ENCODE measurements at regions not wholly inside any gene's neighbourhood (a gene's known extent, or its start where the extent isn't known, plus 50 kb on each side); places are given as distances from the start of the nearest gene placed in this dataset.
A peak's percentile ranks its signal among the peaks of the same experiment; 100 is the strongest.

DNA sequence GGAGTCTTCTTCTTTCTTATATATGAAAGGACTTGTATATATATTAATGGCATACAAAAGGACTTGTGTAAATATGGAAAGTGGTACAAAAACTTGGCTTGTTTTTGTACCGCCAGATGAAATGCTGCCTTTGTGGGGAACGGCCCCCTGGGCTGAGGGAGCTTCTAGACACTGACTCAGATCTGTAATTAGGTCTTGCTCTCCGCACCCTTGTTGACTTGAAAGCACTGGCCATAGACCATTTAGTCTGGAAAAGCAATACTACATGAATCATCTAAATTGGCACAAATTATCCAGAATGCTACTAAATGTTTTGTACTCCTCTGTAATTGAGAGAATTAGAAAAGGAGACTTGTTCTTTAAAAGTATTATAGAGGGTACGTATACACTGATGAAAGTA lies 399.9 kb upstream of the RGS6 start:
- H2AK5ac ChIP-seq (ENCODE audit: low read length), result no peak overlapping the region
- H2BK120ac ChIP-seq (ENCODE audit: insufficient read depth, low read length, poor library complexity), result no peak overlapping the region
- no peaks in the 10 kb centered on the region for H3K9me3 ChIP-seq (ENCODE audit: insufficient read depth, low read depth, low read length)
- no peak overlapping the region for H3K27ac ChIP-seq (ENCODE audit: low read depth, low read length)
- no peak overlapping the region for H3K4me2 ChIP-seq (ENCODE audit: low read length)
- no peak overlapping the region for H2BK12ac ChIP-seq (ENCODE audit: low read length)
- peaks cover 0 to 4% of the 10 kb centered on the region in 2 experiments for H3K36me3 ChIP-seq (ENCODE audit: control insufficient read depth in 1 of 2, insufficient read depth in 2 of 2, low read length in 2 of 2)
- H3K9ac ChIP-seq (ENCODE audit: low read length), result no peak overlapping the region
- no peak overlapping the region for H3K18ac ChIP-seq (ENCODE audit: low read length)
- H3K79me2 ChIP-seq (ENCODE audit: control insufficient read depth, insufficient read depth, low read length, poor library complexity), result no peaks in the 10 kb centered on the region
- no peak overlapping the region for H2AFZ ChIP-seq (ENCODE audit: insufficient read depth, low read length, poor library complexity)
- no peak overlapping the region for H3K4me3 ChIP-seq (ENCODE audit: low read depth, low read length)
- no peak for DNase-seq
- no CpG with 5 or more reads among the region's 4 CpGs for WGBS (ENCODE audit: extremely low coverage, insufficient coverage, insufficient read length)
- no peak overlapping the region for H2BK5ac ChIP-seq (ENCODE audit: low read depth, low read length, poor library complexity)
- H3K4me1 ChIP-seq (ENCODE audit: control insufficient read depth in 1 of 2, insufficient read depth in 2 of 2, low read length in 2 of 2), result no peaks in the 10 kb centered on the region
- no peak overlapping the region for H4K8ac ChIP-seq (ENCODE audit: low read depth, low read length)
- H3K23ac ChIP-seq (ENCODE audit: low read length), result no peak overlapping the region
- no peak overlapping the region for H3K14ac ChIP-seq (ENCODE audit: low read length)
- H4K91ac ChIP-seq (ENCODE audit: low read depth, low read length), result no peak overlapping the region
- H4K12ac ChIP-seq (ENCODE audit: low read depth, low read length), result no peak overlapping the region
- H3K27me3 ChIP-seq (ENCODE audit: insufficient read depth, low read length), result no peaks in the 10 kb centered on the region
- no peak overlapping the region for H3K4ac ChIP-seq (ENCODE audit: low read depth, low read length)
- no peaks in the 10 kb centered on the region for H3K79me1 ChIP-seq (ENCODE audit: low read length)

DNA sequence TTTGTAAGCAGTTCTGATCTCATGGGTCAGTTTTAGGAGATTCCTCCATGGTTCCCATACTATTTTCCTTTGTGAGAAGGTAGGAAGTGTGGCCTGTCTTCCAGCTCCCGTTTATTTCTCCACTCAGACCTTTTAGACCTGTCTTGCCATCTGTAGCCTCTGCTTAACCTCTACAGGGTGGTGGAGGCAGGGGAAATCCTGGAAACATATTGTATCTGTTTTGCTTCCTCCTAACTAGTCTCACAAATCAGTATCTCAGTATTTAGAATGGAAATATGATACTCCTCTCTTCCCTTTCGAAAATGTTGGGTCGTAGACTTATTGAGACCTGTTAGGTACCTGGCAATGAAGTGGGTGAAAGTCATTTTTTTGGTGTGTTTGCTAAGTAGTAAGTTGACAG lies 399.4 kb upstream of the RGS6 start:
- H3K27ac ChIP-seq (ENCODE audit: low read depth, low read length), result peak overlapping the region; percentile 16
- no peak overlapping the region for H3K4me3 ChIP-seq (ENCODE audit: low read depth, low read length)
- no peak overlapping the region for H2BK12ac ChIP-seq (ENCODE audit: low read length)
- no peaks in the 10 kb centered on the region for H3K79me2 ChIP-seq (ENCODE audit: control insufficient read depth, insufficient read depth, low read length, poor library complexity)
- no peak overlapping the region for H2AK5ac ChIP-seq (ENCODE audit: low read length)
- no CpG with 5 or more reads among the region's 3 CpGs for WGBS (ENCODE audit: extremely low coverage, insufficient coverage, insufficient read length)
- H4K12ac ChIP-seq (ENCODE audit: low read depth, low read length), result no peak overlapping the region
- no peaks in the 10 kb centered on the region for H3K79me1 ChIP-seq (ENCODE audit: low read length)
- H3K18ac ChIP-seq (ENCODE audit: low read length), result no peak overlapping the region
- H3K23ac ChIP-seq (ENCODE audit: low read length), result no peak overlapping the region
- DNase-seq, result no peak
- H3K4ac ChIP-seq (ENCODE audit: low read depth, low read length), result no peak overlapping the region
- no peak overlapping the region for H2BK5ac ChIP-seq (ENCODE audit: low read depth, low read length, poor library complexity)
- no peak overlapping the region for H4K8ac ChIP-seq (ENCODE audit: low read depth, low read length)
- no peak overlapping the region for H2BK120ac ChIP-seq (ENCODE audit: insufficient read depth, low read length, poor library complexity)
- H3K36me3 ChIP-seq (ENCODE audit: control insufficient read depth in 1 of 2, insufficient read depth in 2 of 2, low read length in 2 of 2), result peaks cover 0 to 4% of the 10 kb centered on the region in 2 experiments
- H3K4me2 ChIP-seq (ENCODE audit: low read length), result no peak overlapping the region
- H3K4me1 ChIP-seq (ENCODE audit: control insufficient read depth in 1 of 2, insufficient read depth in 2 of 2, low read length in 2 of 2), result no peaks in the 10 kb centered on the region
- H4K91ac ChIP-seq (ENCODE audit: low read depth, low read length), result no peak overlapping the region
- no peak overlapping the region for H3K9ac ChIP-seq (ENCODE audit: low read length)
- no peaks in the 10 kb centered on the region for H3K9me3 ChIP-seq (ENCODE audit: insufficient read depth, low read depth, low read length)
- no peaks in the 10 kb centered on the region for H3K27me3 ChIP-seq (ENCODE audit: insufficient read depth, low read length)
- no peak overlapping the region for H3K14ac ChIP-seq (ENCODE audit: low read length)
- no peak overlapping the region for H2AFZ ChIP-seq (ENCODE audit: insufficient read depth, low read length, poor library complexity)

- no peak for DNase-seq
- no peak overlapping the region for H2BK12ac ChIP-seq (ENCODE audit: low read length)
- no peak overlapping the region for H3K18ac ChIP-seq (ENCODE audit: low read length)
- no peaks in the 10 kb centered on the region for H3K9me3 ChIP-seq (ENCODE audit: insufficient read depth, low read depth, low read length)
- H3K79me2 ChIP-seq (ENCODE audit: control insufficient read depth, insufficient read depth, low read length, poor library complexity), result no peaks in the 10 kb centered on the region
- H3K4me1 ChIP-seq (ENCODE audit: control insufficient read depth in 1 of 2, insufficient read depth in 2 of 2, low read length in 2 of 2), result no peaks in the 10 kb centered on the region
- no peak overlapping the region for H4K8ac ChIP-seq (ENCODE audit: low read depth, low read length)
- H3K27me3 ChIP-seq (ENCODE audit: insufficient read depth, low read length), result no peaks in the 10 kb centered on the region
- no peak overlapping the region for H2AFZ ChIP-seq (ENCODE audit: insufficient read depth, low read length, poor library complexity)
- no peaks in the 10 kb centered on the region for H3K79me1 ChIP-seq (ENCODE audit: low read length)
- no peak overlapping the region for H3K27ac ChIP-seq (ENCODE audit: low read depth, low read length)
- no peak overlapping the region for H3K4me3 ChIP-seq (ENCODE audit: low read depth, low read length)
- H3K14ac ChIP-seq (ENCODE audit: low read length), result no peak overlapping the region
- no peak overlapping the region for H3K4me2 ChIP-seq (ENCODE audit: low read length)
- no peak overlapping the region for H3K4ac ChIP-seq (ENCODE audit: low read depth, low read length)
- H3K23ac ChIP-seq (ENCODE audit: low read length), result no peak overlapping the region
- no peak overlapping the region for H3K9ac ChIP-seq (ENCODE audit: low read length)
- WGBS (ENCODE audit: extremely low coverage, insufficient coverage, insufficient read length), result no CpG with 5 or more reads among the region's 3 CpGs
- no peak overlapping the region for H2BK5ac ChIP-seq (ENCODE audit: low read depth, low read length, poor library complexity)
- no peak overlapping the region for H2BK120ac ChIP-seq (ENCODE audit: insufficient read depth, low read length, poor library complexity)
- peaks cover 0 to 4% of the 10 kb centered on the region in 2 experiments for H3K36me3 ChIP-seq (ENCODE audit: control insufficient read depth in 1 of 2, insufficient read depth in 2 of 2, low read length in 2 of 2)
- H2AK5ac ChIP-seq (ENCODE audit: low read length), result no peak overlapping the region
- no peak overlapping the region for H4K91ac ChIP-seq (ENCODE audit: low read depth, low read length)
- H4K12ac ChIP-seq (ENCODE audit: low read depth, low read length), result no peak overlapping the region
Measured at GRCh38 chr14:71533390-71533789, 398.8 kb upstream of the RGS6 start.

DNA sequence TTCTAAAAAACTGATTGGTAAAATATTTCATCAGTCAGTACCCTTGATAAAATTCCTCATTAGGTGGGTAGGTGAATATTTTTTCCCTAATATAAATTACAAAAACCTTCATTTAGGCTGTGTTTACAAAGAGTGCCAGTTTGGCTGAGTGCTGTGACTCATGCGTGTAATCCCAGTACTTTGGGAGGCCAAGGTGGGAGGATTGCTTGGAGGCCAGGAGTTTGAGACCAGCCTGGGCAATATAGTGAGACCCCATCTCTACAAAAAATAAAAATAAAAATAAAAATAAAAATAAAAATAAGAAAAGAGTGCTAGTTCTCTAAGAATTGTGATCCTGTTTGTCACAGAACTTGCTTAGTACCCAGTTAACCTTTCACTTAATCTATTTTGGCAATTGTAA lies 398.4 kb upstream of the RGS6 start:
- Histone ChIP-seq H3K4ac (ENCODE audit: low read depth, low read length) (no peak overlapping the region), H3K4me3 (ENCODE audit: low read depth, low read length) (no peak overlapping the region), H3K14ac (ENCODE audit: low read length) (no peak overlapping the region), H3K9ac (ENCODE audit: low read length) (no peak overlapping the region), H3K36me3 (ENCODE audit: control insufficient read depth in 1 of 2, insufficient read depth in 2 of 2, low read length in 2 of 2) (peaks cover 0 to 4% of the 10 kb centered on the region in 2 experiments), H2AK5ac (ENCODE audit: low read length) (no peak overlapping the region), H3K27me3 (ENCODE audit: insufficient read depth, low read length) (no peaks in the 10 kb centered on the region), H2AFZ (ENCODE audit: insufficient read depth, low read length, poor library complexity) (no peak overlapping the region), H4K12ac (ENCODE audit: low read depth, low read length) (no peak overlapping the region), H2BK120ac (ENCODE audit: insufficient read depth, low read length, poor library complexity) (no peak overlapping the region), H3K4me1 (ENCODE audit: control insufficient read depth in 1 of 2, insufficient read depth in 2 of 2, low read length in 2 of 2) (no peaks in the 10 kb centered on the region), H3K4me2 (ENCODE audit: low read length) (no peak overlapping the region), H3K79me1 (ENCODE audit: low read length) (no peaks in the 10 kb centered on the region), H4K91ac (ENCODE audit: low read depth, low read length) (no peak overlapping the region), H2BK5ac (ENCODE audit: low read depth, low read length, poor library complexity) (no peak overlapping the region), H3K23ac (ENCODE audit: low read length) (no peak overlapping the region), H3K9me3 (ENCODE audit: insufficient read depth, low read depth, low read length) (no peaks in the 10 kb centered on the region), H3K79me2 (ENCODE audit: control insufficient read depth, insufficient read depth, low read length, poor library complexity) (no peaks in the 10 kb centered on the region), H4K8ac (ENCODE audit: low read depth, low read length) (no peak overlapping the region), H3K27ac (ENCODE audit: low read depth, low read length) (no peak overlapping the region), H2BK12ac (ENCODE audit: low read length) (no peak overlapping the region), H3K18ac (ENCODE audit: low read length) (no peak overlapping the region)
- WGBS (ENCODE audit: extremely low coverage, insufficient coverage, insufficient read length), result no CpG with 5 or more reads among the region's 1 CpG
- DNase-seq, result no peak
